HL-60 (cell line): ENCODE measurements at regions not wholly inside any gene's neighbourhood (a gene's known extent, or its start where the extent isn't known, plus 50 kb on each side); places are given as distances from the start of the nearest gene placed in this dataset.

Experiments used
- GABPA ChIP-seq: IDR thresholded peaks from 2 replicates; pipeline ENCODE4 v1.6.1; 2012; ENCODE audit warnings: low read depth
- POLR2AphosphoS5 ChIP-seq: IDR thresholded peaks from 2 replicates; pipeline ENCODE4 v1.6.1; 2012; ENCODE audit warnings: low read depth
- SPI1 ChIP-seq: IDR thresholded peaks from 2 replicates; pipeline ENCODE4 v1.6.1; 2012; ENCODE audit warnings: low read depth, mild to moderate bottlenecking, borderline replicate concordance
- TF ChIP-seq, protein P1 (sequence below): IDR thresholded peaks from 2 replicates; pipeline ENCODE4 v1.6.1; 2012; ENCODE audit warnings: low read depth; ENCODE audit not compliant: insufficient replicate concordance
- TF ChIP-seq, protein P2 (sequence below): IDR thresholded peaks from one replicate; pipeline ENCODE4 v1.5.1; 2011; ENCODE audit warnings: low read length, control low read depth, inconsistent platforms; ENCODE audit not compliant: insufficient read depth

DNA sequence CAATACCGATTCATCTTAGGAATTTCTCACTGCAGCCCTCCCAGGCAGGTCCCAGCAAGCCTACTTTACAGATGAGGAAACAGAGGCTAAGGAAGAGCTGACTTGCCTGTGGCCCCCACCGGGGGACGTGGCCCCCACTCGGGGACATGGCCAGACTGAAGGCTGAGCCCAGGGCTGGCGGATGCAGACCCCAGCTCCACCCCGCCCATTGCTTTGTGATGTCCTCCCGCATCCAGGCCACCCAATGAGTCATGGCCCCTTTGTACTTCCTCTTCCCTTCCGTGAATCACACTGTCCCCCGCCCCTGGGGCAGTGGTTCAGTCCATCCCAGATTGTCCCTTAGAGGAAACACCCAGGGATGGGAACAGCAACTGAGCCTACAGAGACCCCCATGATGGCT lies 116.0 kb upstream of the ANO1 start:
- TF ChIP-seq, protein P1, sequence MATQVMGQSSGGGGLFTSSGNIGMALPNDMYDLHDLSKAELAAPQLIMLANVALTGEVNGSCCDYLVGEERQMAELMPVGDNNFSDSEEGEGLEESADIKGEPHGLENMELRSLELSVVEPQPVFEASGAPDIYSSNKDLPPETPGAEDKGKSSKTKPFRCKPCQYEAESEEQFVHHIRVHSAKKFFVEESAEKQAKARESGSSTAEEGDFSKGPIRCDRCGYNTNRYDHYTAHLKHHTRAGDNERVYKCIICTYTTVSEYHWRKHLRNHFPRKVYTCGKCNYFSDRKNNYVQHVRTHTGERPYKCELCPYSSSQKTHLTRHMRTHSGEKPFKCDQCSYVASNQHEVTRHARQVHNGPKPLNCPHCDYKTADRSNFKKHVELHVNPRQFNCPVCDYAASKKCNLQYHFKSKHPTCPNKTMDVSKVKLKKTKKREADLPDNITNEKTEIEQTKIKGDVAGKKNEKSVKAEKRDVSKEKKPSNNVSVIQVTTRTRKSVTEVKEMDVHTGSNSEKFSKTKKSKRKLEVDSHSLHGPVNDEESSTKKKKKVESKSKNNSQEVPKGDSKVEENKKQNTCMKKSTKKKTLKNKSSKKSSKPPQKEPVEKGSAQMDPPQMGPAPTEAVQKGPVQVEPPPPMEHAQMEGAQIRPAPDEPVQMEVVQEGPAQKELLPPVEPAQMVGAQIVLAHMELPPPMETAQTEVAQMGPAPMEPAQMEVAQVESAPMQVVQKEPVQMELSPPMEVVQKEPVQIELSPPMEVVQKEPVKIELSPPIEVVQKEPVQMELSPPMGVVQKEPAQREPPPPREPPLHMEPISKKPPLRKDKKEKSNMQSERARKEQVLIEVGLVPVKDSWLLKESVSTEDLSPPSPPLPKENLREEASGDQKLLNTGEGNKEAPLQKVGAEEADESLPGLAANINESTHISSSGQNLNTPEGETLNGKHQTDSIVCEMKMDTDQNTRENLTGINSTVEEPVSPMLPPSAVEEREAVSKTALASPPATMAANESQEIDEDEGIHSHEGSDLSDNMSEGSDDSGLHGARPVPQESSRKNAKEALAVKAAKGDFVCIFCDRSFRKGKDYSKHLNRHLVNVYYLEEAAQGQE = no peak
- TF ChIP-seq, protein P2, sequence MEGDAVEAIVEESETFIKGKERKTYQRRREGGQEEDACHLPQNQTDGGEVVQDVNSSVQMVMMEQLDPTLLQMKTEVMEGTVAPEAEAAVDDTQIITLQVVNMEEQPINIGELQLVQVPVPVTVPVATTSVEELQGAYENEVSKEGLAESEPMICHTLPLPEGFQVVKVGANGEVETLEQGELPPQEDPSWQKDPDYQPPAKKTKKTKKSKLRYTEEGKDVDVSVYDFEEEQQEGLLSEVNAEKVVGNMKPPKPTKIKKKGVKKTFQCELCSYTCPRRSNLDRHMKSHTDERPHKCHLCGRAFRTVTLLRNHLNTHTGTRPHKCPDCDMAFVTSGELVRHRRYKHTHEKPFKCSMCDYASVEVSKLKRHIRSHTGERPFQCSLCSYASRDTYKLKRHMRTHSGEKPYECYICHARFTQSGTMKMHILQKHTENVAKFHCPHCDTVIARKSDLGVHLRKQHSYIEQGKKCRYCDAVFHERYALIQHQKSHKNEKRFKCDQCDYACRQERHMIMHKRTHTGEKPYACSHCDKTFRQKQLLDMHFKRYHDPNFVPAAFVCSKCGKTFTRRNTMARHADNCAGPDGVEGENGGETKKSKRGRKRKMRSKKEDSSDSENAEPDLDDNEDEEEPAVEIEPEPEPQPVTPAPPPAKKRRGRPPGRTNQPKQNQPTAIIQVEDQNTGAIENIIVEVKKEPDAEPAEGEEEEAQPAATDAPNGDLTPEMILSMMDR = no peak
- TF ChIP-seq POLR2AphosphoS5 (no peak), GABPA (no peak), SPI1 (no peak)
